Smooth muscle cell (in vitro differentiated cells): ENCODE measurements at regions not wholly inside any gene's neighbourhood (a gene's known extent, or its start where the extent isn't known, plus 50 kb on each side); places are given as distances from the start of the nearest gene placed in this dataset.

Experiments
- DNase-seq: peaks from one replicate; lab custom pipeline; 2025; ENCODE audit not compliant: unreplicated experiment; lab: John Stamatoyannopoulos, UW
- H2AFZ ChIP-seq: fragments of 200-600 bp; sonication (generic); 2 replicates; pipeline ENCODE4 v1.6.0; 2016; ENCODE audit warnings: antibody characterized with exemption, low read depth, mild to moderate bottlenecking
- H3F3A ChIP-seq: fragments of 200-600 bp; sonication (generic); 2 replicates; pipeline ENCODE4 v1.6.0; 2017; ENCODE audit warnings: antibody characterized with exemption, low read depth
- H3K27ac ChIP-seq: fragments of 200-600 bp; sonication (generic); 2 replicates; pipeline ENCODE4 v1.5.1; 2016; ENCODE audit warnings: low read depth, mild to moderate bottlenecking
- H3K27me3 ChIP-seq: fragments of 200-600 bp; sonication (generic); 2 replicates; pipeline ENCODE4 v1.6.1; 2016; ENCODE audit warnings: low read depth, mild to moderate bottlenecking
- H3K36me3 ChIP-seq: fragments of 200-600 bp; sonication (generic); 2 replicates; pipeline ENCODE4 v1.5.1; 2016; ENCODE audit warnings: low read depth
- H3K4me1 ChIP-seq: fragments of 200-600 bp; sonication (generic); 2 replicates; pipeline ENCODE4 v1.5.1; 2016; ENCODE audit warnings: low read depth
- H3K4me2 ChIP-seq: fragments of 200-600 bp; sonication (generic); 2 replicates; pipeline ENCODE4 v1.6.0; 2016; ENCODE audit warnings: mild to moderate bottlenecking
- H3K4me3 ChIP-seq: fragments of 200-600 bp; sonication (generic); 2 replicates; pipeline ENCODE4 v1.5.1; 2016; ENCODE audit warnings: mild to moderate bottlenecking
- H3K79me2 ChIP-seq: fragments of 200-600 bp; sonication (generic); 2 replicates; pipeline ENCODE4 v1.6.0; 2016; ENCODE audit warnings: low read depth, mild to moderate bottlenecking
- H3K9ac ChIP-seq: fragments of 200-600 bp; sonication (generic); 2 replicates; pipeline ENCODE4 v1.6.0; 2016; ENCODE audit warnings: low read depth
- H3K9me3 ChIP-seq: fragments of 200-600 bp; sonication (generic); replicated peaks from 2 replicates; pipeline ENCODE4 v1.5.1; 2016; ENCODE audit warnings: low read depth
- H4K20me1 ChIP-seq: fragments of 200-600 bp; sonication (generic); 2 replicates; pipeline ENCODE4 v1.6.0; 2016; ENCODE audit warnings: low read depth
- CTCF ChIP-seq: fragments of 200-600 bp; sonication (generic); IDR thresholded peaks from 2 replicates; pipeline ENCODE4 v1.5.1; 2017; ENCODE audit warnings: borderline replicate concordance, mild to moderate bottlenecking, antibody characterized with exemption; ENCODE audit not compliant: insufficient read depth, poor library complexity, severe bottlenecking
- WGBS: methylation state at CpG from one replicate; pipeline ENCODE4 v1.1.7; 2016; ENCODE audit warnings: low lambda C conversion rate; 5-methylcytosine and 5-hydroxymethylcytosine counted together

- Histone ChIP-seq H2AFZ (no peak overlapping the region), H3K36me3 (no peaks in the 10 kb centered on the region), H3K9ac (no peak overlapping the region), H3F3A (no peaks in the 10 kb centered on the region), H3K4me1 (no peaks in the 10 kb centered on the region), H3K27me3 (no peaks in the 10 kb centered on the region), H4K20me1 (no peaks in the 10 kb centered on the region), H3K27ac (no peak overlapping the region), H3K4me3 (no peak overlapping the region), H3K4me2 (no peak overlapping the region), H3K9me3 (no peaks in the 10 kb centered on the region), H3K79me2 (no peaks in the 10 kb centered on the region)
- WGBS: 94% methylated on average over 2 of the region's 2 CpGs
- no peak for TF ChIP-seq CTCF
- DNase-seq: no peak
Measured at GRCh38 chr3:18546632-18547031, 121.5 kb upstream of the SATB1 start.

GRCh38 chr3:18544146-18544545 lies 119.0 kb upstream of the SATB1 start:
- no peaks in the 10 kb centered on the region for H3K9me3 ChIP-seq
- WGBS: 92% methylated on average over 4 of the region's 4 CpGs
- no peak overlapping the region for H3K27ac ChIP-seq
- H4K20me1 ChIP-seq: no peaks in the 10 kb centered on the region
- H3K36me3 ChIP-seq: no peaks in the 10 kb centered on the region
- H3K9ac ChIP-seq: no peak overlapping the region
- no peak overlapping the region for H3K4me3 ChIP-seq
- no peaks in the 10 kb centered on the region for H3K79me2 ChIP-seq
- no peaks in the 10 kb centered on the region for H3F3A ChIP-seq
- H3K4me1 ChIP-seq: no peaks in the 10 kb centered on the region
- TF ChIP-seq CTCF: no peak
- no peak overlapping the region for H2AFZ ChIP-seq
- H3K4me2 ChIP-seq: no peak overlapping the region
- no peaks in the 10 kb centered on the region for H3K27me3 ChIP-seq
- no peak for DNase-seq

GRCh38 chr3:18538463-18539230 lies 113.5 kb upstream of the SATB1 start:
- Histone ChIP-seq H3F3A (no peaks in the 10 kb centered on the region), H4K20me1 (no peaks in the 10 kb centered on the region), H3K9ac (no peak overlapping the region), H3K27me3 (no peaks in the 10 kb centered on the region), H3K4me3 (no peak overlapping the region), H3K36me3 (no peaks in the 10 kb centered on the region), H3K4me1 (no peaks in the 10 kb centered on the region), H3K4me2 (no peak overlapping the region), H2AFZ (no peak overlapping the region), H3K79me2 (no peaks in the 10 kb centered on the region), H3K9me3 (no peaks in the 10 kb centered on the region), H3K27ac (no peak overlapping the region)
- DNase-seq: no peak
- 93% methylated on average over 7 of the region's 7 CpGs for WGBS
- TF ChIP-seq CTCF: no peak

- H3K27me3 ChIP-seq: no peaks in the 10 kb centered on the region
Measured at GRCh38 chr3:18533039-18533438, 107.9 kb upstream of the SATB1 start.

More at GRCh38 chr3:18533039-18533438, 107.9 kb upstream of the SATB1 start:
- Histone ChIP-seq H3F3A (no peaks in the 10 kb centered on the region), H3K36me3 (no peaks in the 10 kb centered on the region), H3K79me2 (no peaks in the 10 kb centered on the region), H2AFZ (no peak overlapping the region), H3K9ac (no peak overlapping the region), H3K9me3 (no peaks in the 10 kb centered on the region), H3K4me1 (no peaks in the 10 kb centered on the region), H3K4me3 (no peak overlapping the region), H3K27ac (no peak overlapping the region), H4K20me1 (no peaks in the 10 kb centered on the region), H3K4me2 (no peak overlapping the region)
- 85% methylated on average over 2 of the region's 2 CpGs for WGBS
- no peak for TF ChIP-seq CTCF
- DNase-seq: no peak
